Keratinocyte (primary cell): ENCODE measurements at regions not wholly inside any gene's neighbourhood (a gene's known extent, or its start where the extent isn't known, plus 50 kb on each side); places are given as distances from the start of the nearest gene placed in this dataset.

ENCODE experiments used
- DNase-seq: peaks from one replicate; pipeline ENCODE4 v3.0.0-alpha.2; 2011; ENCODE audit warnings: low read depth, missing footprints, low spot score
- FAIRE-seq: peaks from 2 replicates; lab custom pipeline; 2011; peaks lifted over from hg19 to GRCh38; lab: Jason Lieb, UNC
- H2AFZ ChIP-seq: 2 replicates; pipeline ENCODE4 v1.6.0; 2012; ENCODE audit warnings: low read length, control low read depth, inconsistent platforms; ENCODE audit not compliant: control insufficient read depth
- H3K27ac ChIP-seq: 2 replicates; pipeline ENCODE4 v1.5.1; 2011; ENCODE audit warnings: low read length; ENCODE audit not compliant: control insufficient read depth, insufficient read depth
- H3K27me3 ChIP-seq: 3 replicates; pipeline ENCODE4 v1.6.0; 2011; ENCODE audit warnings: low read length; ENCODE audit not compliant: control insufficient read depth, insufficient read depth; ENCODE audit errors: extremely low read depth
- H3K36me3 ChIP-seq, 2 experiments: 2 replicates in 1 of 2; 3 replicates in 1 of 2; pipeline ENCODE4 v1.5.1; 2011; ENCODE audit warnings: low read length in 2 of 2, mild to moderate bottlenecking in 1 of 2; ENCODE audit not compliant: control insufficient read depth in 2 of 2, insufficient read depth in 2 of 2; ENCODE audit errors: extremely low read depth in 1 of 2
- H3K4me1 ChIP-seq: 3 replicates; pipeline ENCODE4 v1.5.1; 2011; ENCODE audit warnings: low read length; ENCODE audit not compliant: control insufficient read depth, insufficient read depth; ENCODE audit errors: extremely low read depth
- H3K4me2 ChIP-seq: 3 replicates; pipeline ENCODE4 v1.6.0; 2011; ENCODE audit warnings: low read depth, low read length; ENCODE audit not compliant: control insufficient read depth, insufficient read depth; ENCODE audit errors: extremely low read depth
- H3K4me3 ChIP-seq, 3 experiments: fragments of 200-600 bp in 1 of 3; sonication (generic) in 1 of 3; 2 replicates in 2 of 3; 3 replicates in 1 of 3; pipeline ENCODE4 v1.5.1; 2011 to 2016; ENCODE audit warnings: low read length in 3 of 3, mild to moderate bottlenecking in 3 of 3, control low read depth in 2 of 3, inconsistent platforms in 1 of 3, low read depth in 1 of 3, mixed read lengths in 1 of 3, mixed run types in 1 of 3, moderate library complexity in 1 of 3; ENCODE audit not compliant: control insufficient read depth in 2 of 3, insufficient read depth in 2 of 3; ENCODE audit errors: extremely low read depth in 1 of 3
- H3K79me2 ChIP-seq: 2 replicates; pipeline ENCODE4 v1.6.0; 2012; ENCODE audit warnings: low read length; ENCODE audit not compliant: control insufficient read depth, insufficient read depth
- H3K9ac ChIP-seq: 3 replicates; pipeline ENCODE4 v1.6.0; 2011; ENCODE audit warnings: low read length; ENCODE audit not compliant: control insufficient read depth, insufficient read depth; ENCODE audit errors: extremely low read depth
- H3K9me1 ChIP-seq: 3 replicates; pipeline ENCODE4 v1.6.0; 2011; ENCODE audit warnings: low read length; ENCODE audit not compliant: control insufficient read depth, insufficient read depth; ENCODE audit errors: extremely low read depth
- H3K9me3 ChIP-seq: 2 replicates; pipeline ENCODE4 v1.5.1; 2012; ENCODE audit warnings: low read depth, low read length; ENCODE audit not compliant: control insufficient read depth
- H4K20me1 ChIP-seq: 3 replicates; pipeline ENCODE4 v1.6.0; 2011; ENCODE audit warnings: low read length; ENCODE audit not compliant: control insufficient read depth, insufficient read depth; ENCODE audit errors: extremely low read depth
- EZH2 ChIP-seq: IDR thresholded peaks from one replicate; pipeline ENCODE4 v1.6.1; 2012; ENCODE audit warnings: inconsistent platforms, mild to moderate bottlenecking, low read length, moderate library complexity
- dilution Hi-C: fragments of 300-500 bp; cut with MboI; formaldehyde crosslinking; loops from one replicate; pipeline ENCODE4 v1.7.0; 2020; ENCODE audit warnings: low sequenced_read_pairs; ENCODE audit not compliant: extremely low pct_ligation_motif_present
- TF ChIP-seq, protein P1 (sequence below), 3 experiments: IDR thresholded peaks in 1 of 3; conservative IDR thresholded peaks in 1 of 3; optimal IDR thresholded peaks in 1 of 3; 2 replicates in 2 of 3; 3 replicates in 1 of 3; pipeline versions ENCODE3 to v1.5.1; 2011; ENCODE audit warnings: low read length in 3 of 3, mild to moderate bottlenecking in 3 of 3, moderate library complexity in 2 of 3, control low read depth in 1 of 3, inconsistent platforms in 1 of 3; ENCODE audit not compliant: insufficient read depth in 2 of 3; ENCODE audit errors: extremely low read depth in 1 of 3

DNA sequence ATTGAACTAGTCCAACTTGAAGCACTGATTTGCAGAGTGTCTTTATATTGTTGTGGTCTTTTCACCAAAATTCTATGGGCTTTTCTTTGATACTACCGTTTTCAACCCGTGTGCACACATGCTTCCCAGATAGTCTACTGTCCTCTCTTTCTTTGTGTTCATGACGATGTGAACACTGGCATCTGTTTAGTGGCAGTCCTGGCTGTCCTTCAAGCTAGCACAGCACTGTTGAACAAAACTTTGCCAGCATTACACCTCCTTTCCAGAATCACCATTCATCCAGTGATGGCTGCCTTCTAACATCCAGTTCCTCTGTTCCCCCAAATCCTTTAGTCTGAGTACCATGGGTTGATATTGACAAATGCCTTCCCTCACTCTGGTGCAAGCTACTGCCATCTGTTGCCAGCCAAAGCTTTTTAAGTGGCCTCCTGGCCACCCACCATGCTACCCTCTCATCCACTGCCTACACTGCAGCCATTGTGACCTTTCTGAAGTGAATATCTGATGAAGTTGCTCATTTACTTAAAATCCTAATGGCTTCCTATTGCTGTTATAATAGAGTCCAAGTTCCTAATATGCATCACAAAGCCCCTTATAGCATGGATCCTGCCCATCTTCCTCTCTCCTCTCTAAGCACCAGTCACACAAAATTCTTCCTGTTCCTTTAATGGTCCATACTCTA lies 94.3 kb downstream of the NIBAN1 start:
- Histone ChIP-seq H3K27me3 (no peaks in the 10 kb centered on the region), H3K9me1 (no peaks in the 10 kb centered on the region), H4K20me1 (no peaks in the 10 kb centered on the region), H3K9me3 (no peaks in the 10 kb centered on the region), H3K9ac (no peak overlapping the region), H3K4me3 (no peak overlapping the region), H2AFZ (no peak overlapping the region), H3K36me3 (no peaks in the 10 kb centered on the region), H3K79me2 (no peaks in the 10 kb centered on the region), H3K27ac (no peak overlapping the region), H3K4me1 (peaks cover 9% of the 10 kb centered on the region), H3K4me2 (no peak overlapping the region)
- TF ChIP-seq, protein P1, sequence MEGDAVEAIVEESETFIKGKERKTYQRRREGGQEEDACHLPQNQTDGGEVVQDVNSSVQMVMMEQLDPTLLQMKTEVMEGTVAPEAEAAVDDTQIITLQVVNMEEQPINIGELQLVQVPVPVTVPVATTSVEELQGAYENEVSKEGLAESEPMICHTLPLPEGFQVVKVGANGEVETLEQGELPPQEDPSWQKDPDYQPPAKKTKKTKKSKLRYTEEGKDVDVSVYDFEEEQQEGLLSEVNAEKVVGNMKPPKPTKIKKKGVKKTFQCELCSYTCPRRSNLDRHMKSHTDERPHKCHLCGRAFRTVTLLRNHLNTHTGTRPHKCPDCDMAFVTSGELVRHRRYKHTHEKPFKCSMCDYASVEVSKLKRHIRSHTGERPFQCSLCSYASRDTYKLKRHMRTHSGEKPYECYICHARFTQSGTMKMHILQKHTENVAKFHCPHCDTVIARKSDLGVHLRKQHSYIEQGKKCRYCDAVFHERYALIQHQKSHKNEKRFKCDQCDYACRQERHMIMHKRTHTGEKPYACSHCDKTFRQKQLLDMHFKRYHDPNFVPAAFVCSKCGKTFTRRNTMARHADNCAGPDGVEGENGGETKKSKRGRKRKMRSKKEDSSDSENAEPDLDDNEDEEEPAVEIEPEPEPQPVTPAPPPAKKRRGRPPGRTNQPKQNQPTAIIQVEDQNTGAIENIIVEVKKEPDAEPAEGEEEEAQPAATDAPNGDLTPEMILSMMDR (optimal IDR thresholded peaks at IDR 0.05 in 1 of 3, IDR thresholded peaks at IDR 0.05 in 1 of 3, conservative IDR thresholded peaks at IDR 0.05 in 1 of 3; ENCODE audit: extremely low read depth in 1 of 3, insufficient read depth in 2 of 3, low read length in 3 of 3) = no peak
- TF ChIP-seq EZH2 = no peak
- FAIRE-seq = no peak
- dilution Hi-C loops = no loop called here
- no peak for DNase-seq

DNA sequence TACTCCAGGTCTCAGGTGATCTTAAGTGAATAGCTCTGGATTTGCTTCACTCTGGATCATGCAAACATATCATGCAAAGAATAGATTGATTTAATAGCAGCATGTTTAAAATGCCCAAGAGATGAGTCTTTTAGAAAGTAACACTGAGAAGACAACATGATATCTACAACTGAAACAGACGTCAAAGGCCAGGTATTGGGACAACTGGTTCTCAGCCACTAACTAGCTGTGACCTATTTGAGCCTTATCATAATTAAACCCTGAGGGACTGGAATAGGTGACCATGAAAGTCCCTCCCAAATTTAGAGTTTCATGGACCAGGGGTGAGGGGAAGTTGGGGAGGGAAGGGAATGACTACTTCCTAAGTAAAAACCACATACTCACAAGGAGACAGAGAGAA lies 95.7 kb downstream of the NIBAN1 start:
- dilution Hi-C loops = no loop called here

More for the DNA sequence above, 95.7 kb downstream of the NIBAN1 start:
- H2AFZ ChIP-seq = no peak overlapping the region
- no peaks in the 10 kb centered on the region for H4K20me1 ChIP-seq
- no peaks in the 10 kb centered on the region for H3K9me3 ChIP-seq
- no peak for FAIRE-seq
- no peaks in the 10 kb centered on the region for H3K9me1 ChIP-seq
- no peak overlapping the region for H3K4me3 ChIP-seq
- no peak overlapping the region for H3K9ac ChIP-seq
- no peaks in the 10 kb centered on the region for H3K79me2 ChIP-seq
- no peak overlapping the region for H3K27ac ChIP-seq
- no peak for DNase-seq
- no peak overlapping the region for H3K4me2 ChIP-seq
- peaks cover 9% of the 10 kb centered on the region for H3K4me1 ChIP-seq
- TF ChIP-seq EZH2 = no peak
- TF ChIP-seq, protein P1 (optimal IDR thresholded peaks at IDR 0.05 in 1 of 3, IDR thresholded peaks at IDR 0.05 in 1 of 3, conservative IDR thresholded peaks at IDR 0.05 in 1 of 3; ENCODE audit: extremely low read depth in 1 of 3, insufficient read depth in 2 of 3, low read length in 3 of 3) = no peak
- H3K36me3 ChIP-seq = no peaks in the 10 kb centered on the region
- no peaks in the 10 kb centered on the region for H3K27me3 ChIP-seq
